Ishikawa (cell line): ENCODE measurements at regions not wholly inside any gene's neighbourhood (a gene's known extent, or its start where the extent isn't known, plus 50 kb on each side); places are given as distances from the start of the nearest gene placed in this dataset.

Source experiments
- CEBPB ChIP-seq: IDR thresholded peaks from 2 replicates; pipeline ENCODE4 v1.6.1; 2012
- CREB1 ChIP-seq: IDR thresholded peaks from 2 replicates; pipeline ENCODE4 v1.6.1; 2012; ENCODE audit warnings: low read depth
- EGR1 ChIP-seq: IDR thresholded peaks from 2 replicates; pipeline ENCODE4 v1.6.1; 2012
- EP300 ChIP-seq: IDR thresholded peaks from 2 replicates; pipeline ENCODE4 v1.6.1; 2012; ENCODE audit warnings: borderline replicate concordance
- FOXM1 ChIP-seq: IDR thresholded peaks from 2 replicates; pipeline ENCODE4 v1.6.1; 2012; ENCODE audit warnings: low read depth, borderline replicate concordance
- NFIC ChIP-seq: IDR thresholded peaks from 2 replicates; pipeline ENCODE4 v1.6.1; 2012
- RAD21 ChIP-seq: IDR thresholded peaks from 2 replicates; pipeline ENCODE4 v1.6.1; 2012; ENCODE audit warnings: low read depth
- REST ChIP-seq: IDR thresholded peaks from 2 replicates; pipeline ENCODE4 v1.6.1; 2012; ENCODE audit warnings: low read depth, mild to moderate bottlenecking
- TAF1 ChIP-seq: IDR thresholded peaks from 2 replicates; pipeline ENCODE4 v1.6.1; 2012; ENCODE audit warnings: low read depth, mild to moderate bottlenecking
- TCF12 ChIP-seq: IDR thresholded peaks from 2 replicates; pipeline ENCODE4 v1.6.1; 2012; ENCODE audit warnings: low read depth
- TEAD4 ChIP-seq: IDR thresholded peaks from 2 replicates; pipeline ENCODE4 v1.6.1; 2012
- YY1 ChIP-seq: IDR thresholded peaks from 2 replicates; pipeline ENCODE4 v1.6.1; 2012; ENCODE audit warnings: low read depth
- ZBTB7A ChIP-seq: IDR thresholded peaks from 2 replicates; pipeline ENCODE4 v1.6.1; 2012; ENCODE audit warnings: low read depth
- TF ChIP-seq, protein P1 (sequence below): IDR thresholded peaks from 2 replicates; pipeline ENCODE4 v1.6.1; 2012
- TF ChIP-seq, protein P2 (sequence below): IDR thresholded peaks from 2 replicates; pipeline ENCODE4 v1.6.1; 2012

- TF ChIP-seq TCF12, result no peak
- no peak for TF ChIP-seq YY1
- TF ChIP-seq ZBTB7A, result no peak
- no peak for TF ChIP-seq TAF1
- TF ChIP-seq, protein P1, sequence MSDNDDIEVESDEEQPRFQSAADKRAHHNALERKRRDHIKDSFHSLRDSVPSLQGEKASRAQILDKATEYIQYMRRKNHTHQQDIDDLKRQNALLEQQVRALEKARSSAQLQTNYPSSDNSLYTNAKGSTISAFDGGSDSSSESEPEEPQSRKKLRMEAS, result no peak
- TF ChIP-seq RAD21, result no peak
- TF ChIP-seq FOXM1, result no peak
- no peak for TF ChIP-seq TEAD4
- TF ChIP-seq EP300, result no peak
- TF ChIP-seq, protein P2, sequence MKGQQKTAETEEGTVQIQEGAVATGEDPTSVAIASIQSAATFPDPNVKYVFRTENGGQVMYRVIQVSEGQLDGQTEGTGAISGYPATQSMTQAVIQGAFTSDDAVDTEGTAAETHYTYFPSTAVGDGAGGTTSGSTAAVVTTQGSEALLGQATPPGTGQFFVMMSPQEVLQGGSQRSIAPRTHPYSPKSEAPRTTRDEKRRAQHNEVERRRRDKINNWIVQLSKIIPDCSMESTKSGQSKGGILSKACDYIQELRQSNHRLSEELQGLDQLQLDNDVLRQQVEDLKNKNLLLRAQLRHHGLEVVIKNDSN, result no peak
- TF ChIP-seq CREB1, result no peak
Observed at GRCh38 chr2:16851126-16851525, 185.5 kb upstream of the CYRIA start.

DNA sequence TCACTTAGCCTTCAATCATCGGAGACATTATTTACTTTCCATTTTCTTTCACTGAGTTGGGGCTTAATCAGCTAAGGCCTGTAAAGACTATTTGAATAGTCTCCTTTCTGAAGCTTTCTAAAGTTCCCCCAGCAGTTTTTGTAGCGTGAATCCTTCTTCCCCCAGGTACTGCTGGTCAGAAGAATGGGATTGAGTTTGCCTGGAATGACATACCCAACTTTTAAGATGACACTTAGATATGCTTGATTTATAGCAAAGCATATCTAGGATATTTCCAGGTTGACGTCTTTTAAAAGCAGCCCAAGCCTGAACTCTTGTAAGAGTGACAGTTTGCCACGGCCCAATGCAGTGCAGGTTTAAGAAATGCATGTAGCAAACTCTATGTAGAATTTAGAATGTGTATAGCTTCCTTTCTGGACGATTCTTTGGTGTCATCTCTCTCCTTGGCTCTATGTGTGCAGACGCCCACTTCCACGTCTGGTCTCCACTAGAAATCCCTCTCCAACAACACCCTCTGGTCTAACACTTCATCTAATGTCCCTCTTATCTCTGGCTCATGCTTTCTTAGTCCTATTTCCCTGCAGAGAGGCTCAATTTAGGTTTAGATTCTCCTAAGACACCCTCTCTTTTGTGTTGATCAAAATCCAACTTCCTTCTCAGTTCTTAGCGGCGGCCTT, 175.0 kb upstream of the CYRIA start:
- TF ChIP-seq, protein P1, result no peak
- TF ChIP-seq CREB1 (no peak), TEAD4 (no peak), FOXM1 (no peak)
- TF ChIP-seq, protein P2, result no peak

GRCh38 chr2:16832910-16833309, 167.3 kb upstream of the CYRIA start:
- TF ChIP-seq YY1 (no peak), EGR1 (no peak), RAD21 (no peak), ZBTB7A (no peak), TEAD4 (no peak), CEBPB (no peak), FOXM1 (no peak), NFIC (no peak), TAF1 (no peak), TCF12 (no peak)

GRCh38 chr2:16828828-16829160, 163.2 kb upstream of the CYRIA start:
- TF ChIP-seq TAF1 (no peak), EGR1 (no peak), CEBPB (no peak), TCF12 (no peak), YY1 (no peak), FOXM1 (no peak), NFIC (no peak), TEAD4 (no peak), EP300 (no peak), REST (no peak), CREB1 (no peak)
- TF ChIP-seq, protein P1, result no peak

DNA sequence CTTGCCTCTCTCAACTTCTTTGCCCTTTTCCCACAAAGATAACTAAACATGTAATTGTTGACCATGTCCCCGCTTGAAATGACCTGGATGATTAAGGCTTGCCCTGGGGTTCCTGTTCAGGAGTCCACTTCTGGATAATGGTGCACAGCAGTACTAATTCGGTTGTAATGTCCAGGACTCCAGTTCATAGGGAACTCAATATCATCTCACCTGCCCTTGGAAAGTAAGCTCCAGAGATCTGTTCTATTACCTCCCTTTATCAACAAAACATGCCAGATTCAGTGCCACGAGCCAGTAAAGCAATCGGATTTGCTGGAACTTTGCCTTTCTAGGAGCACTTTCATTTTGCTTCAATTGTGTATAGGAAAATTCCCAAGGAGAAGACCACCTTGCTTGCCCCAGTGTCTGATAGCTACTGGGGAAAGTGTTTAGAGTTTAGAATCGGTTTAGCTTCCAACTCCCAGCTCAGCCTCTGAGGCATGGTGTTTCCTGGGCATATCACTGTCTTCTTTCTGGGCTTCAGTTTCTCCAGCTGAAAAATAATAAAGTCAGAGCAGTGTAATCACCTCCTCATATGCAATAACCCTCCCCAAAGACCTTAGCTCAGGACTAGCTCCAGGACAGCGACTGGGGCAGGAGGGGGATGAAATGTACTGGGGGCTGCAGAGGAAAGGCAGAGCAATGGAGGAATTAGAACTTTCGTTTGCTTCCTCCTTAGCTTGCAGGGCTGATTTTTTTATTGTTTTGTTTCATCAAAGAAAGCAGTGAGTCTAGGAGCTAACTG, 162.6 kb upstream of the CYRIA start:
- TF ChIP-seq EGR1 (no peak), YY1 (no peak), CREB1 (no peak), CEBPB (no peak), EP300 (no peak), FOXM1 (no peak), TAF1 (no peak), TCF12 (no peak), REST (no peak), NFIC (no peak), ZBTB7A (no peak), TEAD4 (no peak), RAD21 (no peak)
- TF ChIP-seq, protein P1, result no peak
- TF ChIP-seq, protein P2, result no peak
